SK-N-DZ (cell line): ENCODE measurements at regions not wholly inside any gene's neighbourhood (a gene's known extent, or its start where the extent isn't known, plus 50 kb on each side); places are given as distances from the start of the nearest gene placed in this dataset.

Experiments used
- DNase-seq: peaks from one replicate; pipeline ENCODE4 v3.0.0-alpha.2; 2015; ENCODE audit warnings: low spot score

DNA sequence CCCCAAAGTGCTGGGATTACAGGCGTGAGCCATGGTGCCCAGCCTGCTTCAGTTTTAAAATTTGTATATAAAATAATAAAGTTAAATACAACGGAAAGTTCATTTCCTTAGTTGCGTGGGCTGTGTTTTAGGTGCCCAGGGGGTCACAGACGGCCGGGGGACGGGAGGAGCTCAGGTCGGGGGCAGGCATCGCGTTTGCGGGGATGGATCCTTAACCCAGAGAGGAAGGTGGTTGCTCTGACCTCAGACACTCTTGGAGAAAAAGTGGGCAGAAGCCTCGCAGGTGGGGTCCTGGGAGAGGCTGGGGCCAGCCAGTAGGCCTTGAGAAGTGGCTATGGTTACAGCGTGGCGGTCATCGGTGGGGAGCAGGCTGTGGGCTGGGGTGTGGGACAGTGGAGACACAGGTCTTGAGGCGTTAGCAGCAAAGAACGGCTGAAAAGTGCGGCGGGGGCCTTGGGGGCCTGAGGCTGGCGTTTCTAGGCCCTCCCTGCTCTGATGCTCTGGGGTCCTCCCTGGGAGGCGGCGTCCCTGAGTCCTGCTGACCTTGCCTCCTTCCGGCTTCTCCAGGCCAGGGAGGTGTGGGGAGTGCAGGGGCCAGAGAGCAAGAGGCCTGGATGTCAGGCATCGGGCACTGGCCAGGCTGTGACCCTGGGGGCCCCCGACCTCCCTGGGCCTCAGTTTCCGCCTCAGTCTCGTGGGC lies 54.4 kb downstream of the UNCX start:
- DNase-seq: no peak

DNA sequence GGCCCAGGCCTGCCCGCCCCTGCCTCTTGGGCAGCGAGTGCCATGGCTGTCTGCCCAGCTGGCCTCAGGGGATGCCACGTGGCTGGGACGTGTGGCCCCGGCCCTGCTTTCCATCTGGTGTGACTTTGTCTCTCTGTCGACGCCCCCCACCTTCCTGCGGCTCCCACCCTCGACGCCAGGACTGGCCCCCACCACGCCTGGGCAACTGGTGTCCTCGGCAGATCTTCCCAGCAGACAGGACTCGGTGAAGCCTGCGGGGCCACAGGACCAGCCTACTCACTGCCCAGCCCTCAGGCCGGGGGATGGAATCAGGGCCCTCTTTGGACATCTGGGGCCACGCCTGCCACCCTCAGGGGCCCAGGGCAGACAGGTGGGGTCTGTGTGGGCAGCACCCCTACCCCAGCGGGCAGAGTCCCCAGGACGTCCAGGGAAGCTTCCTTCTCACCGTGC lies 55.1 kb downstream of the UNCX start:
- no peak for DNase-seq

DNA sequence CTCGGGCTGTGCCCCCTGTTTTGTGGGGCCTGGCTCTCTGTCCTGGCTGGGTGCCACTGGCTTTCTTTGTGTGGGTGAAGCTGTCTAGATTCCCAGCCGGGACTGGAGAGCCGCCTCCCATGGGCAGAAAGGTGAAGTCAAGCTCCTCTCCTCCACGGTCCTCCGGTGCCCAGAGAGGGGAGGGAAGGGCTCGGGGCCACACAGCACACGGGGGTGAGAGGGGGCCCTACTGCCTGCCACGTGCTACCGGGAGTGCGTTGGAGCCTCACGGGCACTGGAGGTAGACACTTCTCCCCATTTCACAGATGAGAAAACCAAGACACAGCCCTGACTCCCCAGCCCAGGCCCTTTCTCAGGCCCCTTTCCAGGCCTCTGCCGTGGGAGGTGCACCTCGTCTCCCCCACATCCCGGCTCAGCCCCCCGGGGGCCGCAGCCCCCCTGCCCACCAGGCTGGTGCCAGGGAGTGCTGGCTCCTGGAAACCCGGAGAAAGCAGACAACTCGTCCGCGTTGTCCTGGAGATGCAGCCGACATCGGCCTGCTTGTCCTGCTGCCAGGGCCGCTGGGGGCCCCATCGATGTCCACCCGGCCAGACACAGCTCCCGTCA lies 55.8 kb downstream of the UNCX start:
- no peak for DNase-seq

GRCh38 chr7:1288996-1289551 lies 56.4 kb downstream of the UNCX start:
- DNase-seq: no peak

- DNase-seq: peak; percentile 75
Measured at GRCh38 chr7:1289666-1290025, 57.0 kb downstream of the UNCX start.

- no peak for DNase-seq
Measured at GRCh38 chr7:1290026-1290678, 57.5 kb downstream of the UNCX start.

DNA sequence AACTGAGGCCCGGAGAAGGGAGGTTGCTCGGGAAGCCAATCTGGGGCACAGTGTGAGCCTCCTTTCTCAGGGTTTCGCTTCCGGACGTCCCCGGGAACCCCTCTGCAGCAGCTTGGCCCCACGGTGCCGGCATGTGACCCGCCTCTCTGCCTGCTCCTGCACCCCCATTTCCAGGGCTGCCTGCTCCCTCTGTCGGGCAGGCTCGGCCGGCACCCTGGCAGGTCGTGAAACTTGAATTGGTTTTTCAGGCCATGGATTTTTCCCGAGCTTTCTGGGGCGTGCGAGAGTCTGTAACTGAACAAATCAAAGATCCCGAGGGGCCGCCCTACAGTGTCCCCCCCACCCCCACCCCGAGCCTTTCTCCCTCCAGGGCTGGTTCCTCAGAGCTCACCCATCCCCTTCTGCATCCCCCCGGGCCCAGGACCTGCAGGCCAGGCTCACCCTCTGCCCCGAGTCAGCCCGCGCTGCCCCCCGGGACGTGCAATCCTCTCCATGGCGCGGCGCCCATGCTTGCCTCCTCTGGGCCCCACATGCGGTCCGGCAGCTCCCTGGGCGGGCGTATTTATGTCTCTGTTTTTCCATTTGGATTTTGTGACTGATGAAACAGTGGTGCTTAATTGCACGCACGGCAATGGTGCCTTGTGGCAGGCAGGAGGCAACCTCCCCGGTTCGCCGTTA lies 58.1 kb downstream of the UNCX start:
- DNase-seq: no peak

- DNase-seq: no peak
Measured at GRCh38 chr7:1291357-1291689, 58.7 kb downstream of the UNCX start.

DNA sequence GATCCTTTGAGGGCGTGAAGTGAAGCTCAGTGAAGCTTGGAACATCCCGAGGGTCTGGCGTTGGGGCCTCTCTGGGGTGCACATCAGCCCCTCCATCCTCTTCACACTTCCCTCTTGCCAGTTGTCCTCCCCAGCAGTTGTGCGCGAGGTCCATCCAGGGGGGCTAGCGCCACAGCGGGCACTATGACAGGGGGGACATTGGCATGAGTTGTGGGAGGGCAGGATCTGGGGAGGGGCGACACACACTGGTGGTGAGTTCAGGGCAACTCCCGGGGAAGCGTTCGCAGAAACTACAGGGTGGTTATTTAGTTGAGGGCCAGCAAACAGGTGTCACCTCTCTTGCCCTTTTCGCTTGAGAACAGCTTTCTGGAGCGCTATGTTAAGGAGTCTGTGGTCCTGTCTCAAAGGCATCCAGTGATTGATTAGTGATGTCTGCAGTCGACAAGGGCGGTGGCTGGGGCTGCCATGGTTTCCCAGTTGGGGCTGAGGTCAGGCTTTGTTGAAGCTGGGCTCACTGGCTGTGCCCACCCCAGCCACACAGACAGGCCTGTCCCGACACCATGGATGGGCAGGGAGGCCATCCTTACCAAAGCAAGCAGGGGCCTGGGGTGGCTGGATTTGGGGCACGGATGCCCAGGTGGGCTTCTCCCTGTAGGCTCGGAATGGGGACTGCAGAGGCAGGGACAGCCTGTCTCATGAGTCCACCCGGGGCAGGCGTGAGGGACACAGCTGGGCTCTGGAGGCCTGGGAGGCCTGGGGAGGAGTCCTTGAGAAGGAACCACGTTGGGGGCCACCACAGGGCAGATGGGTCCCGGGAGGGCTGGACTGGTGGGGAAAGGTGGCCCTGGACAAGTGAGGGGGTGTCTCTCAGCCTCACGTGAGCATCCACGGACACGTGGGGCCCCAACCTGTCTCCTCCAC lies 59.4 kb downstream of the UNCX start:
- no peak for DNase-seq

DNA sequence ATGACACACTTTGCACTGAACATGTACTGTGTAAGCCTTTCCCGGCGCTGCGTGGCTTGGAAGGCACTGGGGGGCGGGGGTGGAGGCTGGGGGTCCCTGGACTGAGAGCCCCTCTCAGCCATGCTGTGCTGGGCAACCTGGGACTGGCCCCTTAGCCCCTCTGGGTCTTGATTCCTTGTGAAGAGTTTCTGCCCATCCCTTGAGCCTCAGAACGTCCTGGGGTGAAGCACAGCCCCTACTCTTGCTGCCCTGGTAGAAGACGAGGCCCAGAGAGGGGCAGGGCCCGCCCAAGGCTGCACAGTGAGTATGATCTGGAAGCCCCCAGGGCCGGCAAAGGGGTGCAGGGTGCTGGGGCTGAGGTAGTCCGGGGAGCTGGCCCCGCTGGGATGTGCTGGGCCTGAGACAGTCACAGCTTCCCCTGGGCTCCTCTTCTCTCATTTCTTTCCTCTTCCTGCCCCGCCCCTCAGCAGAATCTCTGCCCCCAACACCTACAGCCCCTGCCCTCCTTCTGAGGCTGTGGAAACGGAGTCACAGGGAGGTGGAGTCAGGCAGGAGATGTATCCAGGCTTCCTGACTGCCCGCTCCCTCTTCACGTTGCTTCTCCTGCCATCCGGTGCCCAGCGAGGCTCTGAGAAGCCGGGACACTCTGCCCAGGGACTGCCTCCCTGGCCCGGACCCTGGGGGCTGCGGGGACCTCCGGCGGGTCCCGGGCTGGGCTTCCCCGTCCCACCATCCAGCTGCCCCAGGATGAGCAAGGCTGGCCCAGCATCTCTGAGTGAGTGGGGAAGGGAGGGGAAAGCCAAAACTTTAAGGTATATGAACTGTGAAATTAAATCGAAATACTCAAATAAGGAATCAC lies 60.5 kb downstream of the UNCX start:
- DNase-seq: no peak

DNA sequence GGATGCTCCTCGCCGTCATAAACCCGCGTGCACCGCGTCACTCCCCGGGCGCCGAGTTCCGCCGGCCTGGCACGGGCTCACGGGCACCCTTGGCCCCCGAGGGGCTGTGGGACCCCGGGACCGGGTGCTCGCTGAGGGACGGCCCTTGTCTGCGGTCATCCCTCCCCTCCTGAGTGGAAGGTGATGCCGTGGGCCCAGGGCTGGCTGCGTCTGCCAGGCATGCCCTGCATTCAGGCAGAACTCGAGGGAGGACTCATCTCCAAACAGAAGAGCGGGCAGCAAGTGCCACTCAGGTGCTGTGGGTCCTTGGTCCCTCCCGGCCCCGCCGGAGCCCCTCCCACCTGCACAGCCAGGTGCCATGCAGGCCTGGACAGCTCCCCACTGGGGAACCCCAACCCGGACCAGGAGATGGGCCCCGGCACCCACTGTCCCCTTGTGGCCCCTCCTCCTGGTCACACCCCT lies 61.3 kb downstream of the UNCX start:
- DNase-seq: no peak

- no peak for DNase-seq
Measured at GRCh38 chr7:1295776-1296355, 63.2 kb downstream of the UNCX start.

- DNase-seq: no peak
Measured at GRCh38 chr7:1296356-1296981, 63.8 kb downstream of the UNCX start.

DNA sequence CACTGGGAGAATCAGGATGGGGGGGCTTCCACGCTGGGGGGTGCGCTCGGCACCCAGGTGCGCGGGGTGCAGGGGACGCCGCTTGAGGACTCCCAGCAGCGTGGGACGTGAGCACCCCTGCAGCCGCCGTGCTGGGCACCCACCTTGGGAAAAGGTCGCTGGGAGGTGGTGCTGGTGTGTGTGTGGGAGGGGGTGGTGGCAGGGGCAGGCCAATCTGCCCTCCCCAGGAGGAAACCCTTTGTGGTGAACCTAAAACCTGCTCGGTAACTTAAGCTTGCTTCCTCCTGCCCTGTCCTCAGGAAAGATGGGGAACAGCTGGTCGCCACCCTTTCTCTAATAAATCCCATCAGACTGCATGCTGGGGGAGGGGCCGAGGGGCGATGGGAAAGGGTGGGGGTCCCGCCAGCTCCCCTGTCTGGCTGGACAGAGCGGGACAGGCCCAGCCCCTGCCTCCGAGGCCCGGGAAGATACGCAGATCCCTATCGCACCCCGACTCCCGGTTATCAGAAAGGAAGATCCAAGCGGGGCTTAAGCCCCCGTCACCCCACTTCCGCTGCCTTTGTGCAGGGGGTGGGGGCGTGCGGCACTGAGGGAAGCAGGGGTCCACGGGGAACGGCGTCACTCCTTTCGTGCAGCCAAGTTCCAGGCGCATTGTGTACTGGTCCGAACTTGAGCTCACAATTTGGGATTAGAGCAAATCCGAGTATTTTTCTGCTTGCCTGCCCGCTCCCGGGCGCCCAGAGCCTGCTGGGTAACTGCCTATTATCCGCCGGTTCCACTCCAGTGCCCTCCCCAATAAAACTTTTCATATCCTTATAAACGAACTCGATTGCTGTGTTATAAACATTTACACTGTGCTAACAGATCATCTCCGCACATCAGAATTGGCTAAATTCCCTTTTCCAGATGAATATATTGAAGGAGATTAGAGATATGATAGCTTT lies 64.6 kb downstream of the UNCX start:
- DNase-seq: no peak

- no peak for DNase-seq
Measured at GRCh38 chr7:1298051-1298930, 65.6 kb downstream of the UNCX start.

GRCh38 chr7:1298931-1299885 lies 66.5 kb downstream of the UNCX start:
- no peak for DNase-seq
